NCI-H69 (cell line): ENCODE measurements at regions not wholly inside any gene's neighbourhood (a gene's known extent, or its start where the extent isn't known, plus 50 kb on each side); places are given as distances from the start of the nearest gene placed in this dataset.

Experiments
- DNase-seq: peaks from one replicate; lab custom pipeline; 2025; lab: John Stamatoyannopoulos, UW

GRCh38 chr18:61616111-61616610 is 276.6 kb downstream of the RNF152 start:
- DNase-seq = no peak

GRCh38 chr18:61612517-61612916 is 279.3 kb downstream of the CDH20 start:
- DNase-seq = peak; percentile 20

- no peak for DNase-seq
Observed at GRCh38 chr18:61609131-61609530, 275.9 kb downstream of the CDH20 start.

- DNase-seq = no peak
Observed at GRCh38 chr18:61608316-61608715, 275.1 kb downstream of the CDH20 start.

DNA sequence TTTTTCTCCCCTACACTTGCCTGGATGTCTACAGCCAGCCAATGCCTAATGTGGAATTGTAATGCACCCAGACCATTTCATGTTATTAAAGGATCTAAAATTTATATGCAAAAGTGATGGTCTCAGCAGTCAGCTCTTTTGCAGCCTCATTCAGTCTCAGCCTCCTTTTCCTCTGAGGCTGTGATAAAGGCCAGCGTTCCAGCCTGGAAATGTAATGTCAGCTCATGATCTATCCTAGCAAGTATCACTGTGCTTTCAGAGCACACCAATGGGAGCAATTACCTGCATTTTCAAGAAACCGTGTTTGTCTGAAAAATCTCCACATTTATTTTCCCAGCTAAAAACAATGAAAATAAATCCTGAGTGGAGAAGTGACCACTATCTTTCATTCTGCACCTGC is 274.6 kb downstream of the CDH20 start:
- no peak for DNase-seq

GRCh38 chr18:61606759-61607158 is 273.5 kb downstream of the CDH20 start:
- DNase-seq = peak; percentile 90

- no peak for DNase-seq
Observed at GRCh38 chr18:61606068-61606660, 272.9 kb downstream of the CDH20 start.

- DNase-seq = no peak
Observed at GRCh38 chr18:61605376-61606067, 272.3 kb downstream of the CDH20 start.
